ENCODE measurements at regions not wholly inside any gene's neighbourhood (a gene's known extent, or its start where the extent isn't known, plus 50 kb on each side); places are given as distances from the start of the nearest gene placed in this dataset.
A peak's percentile ranks its signal among the peaks of the same experiment; 100 is the strongest.

DNA sequence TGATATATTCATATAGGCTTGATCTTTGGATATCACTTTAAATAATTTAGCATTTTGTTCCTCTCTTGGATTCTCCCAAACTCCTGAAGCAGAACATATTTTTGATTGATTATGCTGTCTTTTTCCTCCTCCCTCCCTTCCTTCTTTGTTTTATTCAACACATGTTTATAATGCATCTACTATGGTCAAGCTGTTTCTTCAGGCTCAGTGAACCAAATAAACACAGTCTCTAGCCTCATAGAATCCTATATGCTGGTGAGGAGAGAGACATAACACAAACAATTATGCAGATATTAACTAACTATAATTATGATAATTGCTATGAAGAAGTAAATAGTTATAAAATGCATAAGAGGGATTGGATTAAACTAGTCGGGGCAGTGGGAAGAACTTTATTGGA is 1023.6 kb upstream of the RAG2 start:
- DNase-seq (ENCODE audit: low read depth), result no peak

- DNase-seq (ENCODE audit: low read depth), result no peak
Measured at GRCh38 chr11:37616291-37616690, 1018.3 kb upstream of the RAG2 start.

DNA sequence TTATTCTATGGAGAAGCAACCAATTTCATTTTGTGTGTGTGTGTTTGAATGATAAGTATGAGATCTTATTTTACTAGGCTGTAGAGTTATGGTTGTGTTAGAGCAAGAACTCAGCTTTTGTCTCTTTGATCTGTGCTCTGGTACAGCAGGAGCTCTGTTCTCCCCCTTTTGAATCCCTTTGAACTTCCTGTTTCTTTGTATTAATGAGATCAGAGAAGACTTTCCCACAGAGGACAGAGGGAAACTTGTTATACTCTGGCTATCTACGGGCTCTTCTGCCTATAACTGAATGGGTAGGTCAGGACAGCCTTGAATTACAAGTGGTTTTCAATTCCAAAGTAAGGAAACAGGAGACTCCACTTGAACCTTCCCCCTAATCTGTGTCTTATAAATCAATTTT is 1015.0 kb upstream of the RAG2 start:
- no peak for DNase-seq (ENCODE audit: low read depth)

DNA sequence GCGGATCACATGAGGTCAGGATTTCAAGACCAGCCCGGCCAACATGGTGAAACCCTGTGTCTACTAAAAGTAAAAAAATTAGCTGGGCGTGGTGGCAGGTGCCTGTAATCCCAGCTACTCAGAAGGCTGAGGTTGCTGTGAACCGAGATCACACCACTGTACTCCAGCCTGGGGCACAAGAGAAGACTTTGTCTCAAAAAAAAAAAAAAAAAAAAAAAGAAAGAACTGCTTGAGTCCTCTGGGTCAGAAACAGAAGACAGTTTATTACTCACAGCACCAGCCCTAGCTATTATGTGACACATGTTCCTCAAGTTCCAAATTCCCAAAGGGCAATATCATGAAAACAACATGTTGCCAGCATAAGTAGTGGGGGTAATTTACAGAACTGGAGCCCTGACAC is 1014.1 kb upstream of the RAG2 start:
- no peak for DNase-seq (ENCODE audit: low read depth)

DNA sequence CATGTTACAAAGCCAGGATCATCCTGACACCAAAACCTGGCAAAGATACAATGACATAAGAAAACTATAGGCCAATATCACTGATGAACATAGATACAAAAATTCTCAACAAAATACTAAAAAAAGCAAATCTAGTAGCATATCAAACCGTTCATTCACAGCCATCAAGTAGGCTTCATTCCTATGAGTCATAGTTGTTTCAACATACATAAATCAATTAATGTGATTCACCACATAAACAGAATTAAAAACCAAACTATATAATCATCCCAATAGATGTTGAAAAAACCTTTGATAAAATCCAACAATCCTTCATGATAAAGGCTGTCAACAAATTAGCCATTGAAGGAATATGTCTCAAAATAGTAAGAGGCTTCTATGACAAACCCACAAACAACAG is 1007.2 kb upstream of the RAG2 start:
- no peak for DNase-seq (ENCODE audit: low read depth)

- no peak for DNase-seq (ENCODE audit: low read depth)
Measured at GRCh38 chr11:37598381-37598780, 1000.3 kb upstream of the RAG2 start.

GRCh38 chr11:37597776-37598175 is 999.7 kb upstream of the RAG2 start:
- DNase-seq (ENCODE audit: low read depth), result no peak

GRCh38 chr11:37595845-37596244 is 997.8 kb upstream of the RAG2 start:
- DNase-seq (ENCODE audit: low read depth), result no peak

DNA sequence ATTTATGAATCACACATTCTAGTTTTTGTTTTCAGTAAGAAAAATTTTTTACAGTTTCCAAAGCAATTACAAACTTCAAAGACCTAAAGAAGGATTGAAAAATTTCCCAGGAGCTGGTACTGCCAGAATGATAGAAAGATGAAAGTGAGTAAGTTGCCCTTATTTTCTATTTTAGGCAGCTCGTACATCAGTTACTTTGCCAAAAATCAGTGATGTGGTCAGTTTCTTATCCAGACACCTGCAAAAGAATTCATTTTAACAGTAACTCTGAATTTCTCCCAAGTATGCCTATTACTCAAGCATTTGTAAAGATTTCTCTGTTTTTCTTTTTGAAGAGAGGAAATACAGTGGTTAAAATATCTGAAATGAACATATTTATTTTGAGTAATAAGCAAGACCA is 976.3 kb upstream of the RAG2 start:
- DNase-seq (ENCODE audit: low read depth), result no peak

GRCh38 chr11:37572491-37573171 is 974.6 kb upstream of the RAG2 start:
- no peak for DNase-seq (ENCODE audit: low read depth)

- no peak for DNase-seq (ENCODE audit: low read depth)
Measured at GRCh38 chr11:37571246-37571645, 973.2 kb upstream of the RAG2 start.

- no peak for DNase-seq (ENCODE audit: low read depth)
Measured at GRCh38 chr11:37560991-37561390, 963.0 kb upstream of the RAG2 start.

- no peak for DNase-seq (ENCODE audit: low read depth)
Measured at GRCh38 chr11:37560346-37560745, 962.3 kb upstream of the RAG2 start.

DNA sequence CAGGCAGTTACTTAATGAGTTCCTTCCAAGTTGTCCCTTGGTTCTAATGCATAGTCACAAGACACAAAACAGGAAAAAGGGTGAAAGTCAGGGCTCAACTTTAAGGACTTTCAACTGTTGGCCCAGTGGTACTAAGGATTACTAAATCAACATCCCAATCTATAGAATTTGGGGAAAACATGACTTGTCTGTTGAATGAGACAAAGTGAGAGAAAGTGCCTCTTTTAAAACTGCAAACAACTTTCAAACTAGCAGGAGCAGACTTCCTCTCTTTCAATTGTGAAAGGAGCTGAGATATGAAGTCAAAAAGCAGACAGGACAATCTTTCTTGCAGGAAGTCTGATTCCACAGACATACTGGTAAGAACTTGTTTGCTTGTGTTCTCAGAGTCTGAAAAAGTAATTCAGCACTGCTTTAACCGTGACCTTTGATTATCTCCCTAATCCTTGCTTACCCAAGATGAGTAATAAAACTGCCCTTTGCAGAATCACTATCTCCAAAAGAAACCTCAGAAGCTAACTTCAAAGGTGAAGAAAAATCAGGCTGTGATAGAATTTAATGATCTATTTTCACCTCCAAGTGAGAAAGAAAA is 960.7 kb upstream of the RAG2 start:
- DNase-seq (ENCODE audit: low read depth), result no peak

DNA sequence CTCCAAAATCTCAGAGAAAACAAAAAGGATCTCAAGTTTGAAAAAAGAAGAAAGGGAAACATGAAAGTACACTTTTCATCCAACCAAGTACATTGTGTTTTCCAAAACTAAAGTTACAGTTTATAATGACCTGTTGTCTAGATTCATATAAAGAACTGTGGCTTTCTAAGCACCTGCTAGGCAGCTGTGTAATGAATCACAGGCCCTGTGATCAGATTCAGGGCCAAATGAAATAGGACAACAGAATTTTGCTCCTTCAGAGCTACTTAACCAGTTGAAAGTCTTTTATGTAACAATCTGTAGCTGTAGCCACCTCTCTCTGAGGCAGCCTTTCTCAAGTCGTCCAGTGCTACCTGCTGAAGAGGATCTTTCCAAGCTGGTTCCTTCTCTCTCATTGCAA is 960.0 kb upstream of the RAG2 start:
- no peak for DNase-seq (ENCODE audit: low read depth)

DNA sequence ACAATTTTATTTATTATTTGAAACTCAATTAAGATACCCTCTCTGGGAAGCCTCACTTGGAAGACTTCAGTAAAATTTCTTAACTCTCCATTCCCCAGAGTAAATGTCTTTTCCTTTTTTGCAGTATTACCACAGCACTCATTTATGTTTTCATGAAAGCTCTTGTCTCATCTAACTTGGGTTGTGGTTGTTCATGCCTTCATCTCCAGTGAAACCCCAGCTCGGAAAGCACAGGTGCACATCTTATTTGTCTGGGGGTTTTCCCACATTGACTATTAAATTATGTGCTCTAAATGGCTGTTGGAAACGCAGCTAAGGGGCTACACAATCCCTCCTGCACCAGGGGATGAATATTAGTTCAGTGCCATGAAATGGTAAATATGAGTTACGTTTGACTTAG is 954.2 kb upstream of the RAG2 start:
- no peak for DNase-seq (ENCODE audit: low read depth)

DNA sequence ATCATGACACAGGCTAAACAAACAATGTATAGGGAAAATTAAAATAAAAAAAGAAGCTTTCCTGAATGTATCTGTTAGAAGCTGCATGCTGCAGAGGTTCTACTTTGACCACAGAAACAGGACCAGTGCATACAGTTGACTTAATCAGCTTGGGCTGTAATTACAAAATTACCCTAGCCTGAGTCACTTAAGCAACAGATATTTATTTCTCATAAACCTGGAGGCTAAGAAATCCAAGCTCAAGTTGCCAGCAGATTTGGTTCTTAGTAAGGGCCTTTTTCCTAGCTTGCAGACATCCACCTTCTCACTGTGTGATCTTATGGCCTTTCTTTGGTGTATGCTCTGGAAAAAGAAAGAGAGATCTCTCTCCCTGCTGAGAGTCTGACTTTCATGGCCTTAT is 946.5 kb upstream of the RAG2 start:
- no peak for DNase-seq (ENCODE audit: low read depth)

DNA sequence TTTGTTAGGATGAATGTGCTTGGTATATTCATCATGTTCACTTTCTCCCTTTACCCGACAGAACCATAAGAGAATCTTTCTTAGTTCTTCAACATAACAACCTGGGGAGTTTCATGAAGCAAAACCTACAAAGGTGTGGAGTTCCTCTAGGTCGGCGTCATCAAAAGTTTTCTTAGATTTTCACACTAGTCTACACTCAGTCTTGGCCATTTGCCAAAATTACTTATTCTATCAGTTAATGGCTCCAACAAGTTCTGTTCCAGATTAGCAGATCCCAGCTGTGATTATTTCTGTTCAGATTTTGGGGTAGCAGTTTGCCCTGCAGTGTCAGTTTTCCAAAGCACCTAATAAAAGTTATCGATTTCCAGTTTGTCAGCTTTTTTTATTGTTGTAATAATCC is 935.8 kb upstream of the RAG2 start:
- DNase-seq (ENCODE audit: low read depth), result no peak

DNA sequence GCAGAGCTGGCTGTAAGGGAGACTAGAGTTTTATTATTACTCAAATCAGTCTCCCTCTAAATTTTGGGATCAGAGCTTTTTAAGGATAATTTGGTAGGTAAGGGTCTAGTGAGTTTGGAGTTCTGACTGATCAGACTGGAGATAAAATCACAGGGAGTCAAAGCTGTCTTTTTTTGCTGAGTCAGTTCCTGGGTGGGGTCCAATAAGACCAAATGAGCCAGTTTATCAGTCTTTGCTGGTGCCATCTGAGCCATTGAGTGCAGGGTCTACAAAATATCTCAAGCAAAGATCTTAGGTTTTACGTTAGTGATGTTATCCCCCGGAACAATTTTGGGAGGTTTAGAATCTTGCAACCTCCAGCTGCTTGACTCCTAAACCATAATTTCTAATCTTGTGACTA is 935.1 kb upstream of the RAG2 start:
- no peak for DNase-seq (ENCODE audit: low read depth)

GRCh38 chr11:37532271-37532670 is 934.2 kb upstream of the RAG2 start:
- no peak for DNase-seq (ENCODE audit: low read depth)

DNA sequence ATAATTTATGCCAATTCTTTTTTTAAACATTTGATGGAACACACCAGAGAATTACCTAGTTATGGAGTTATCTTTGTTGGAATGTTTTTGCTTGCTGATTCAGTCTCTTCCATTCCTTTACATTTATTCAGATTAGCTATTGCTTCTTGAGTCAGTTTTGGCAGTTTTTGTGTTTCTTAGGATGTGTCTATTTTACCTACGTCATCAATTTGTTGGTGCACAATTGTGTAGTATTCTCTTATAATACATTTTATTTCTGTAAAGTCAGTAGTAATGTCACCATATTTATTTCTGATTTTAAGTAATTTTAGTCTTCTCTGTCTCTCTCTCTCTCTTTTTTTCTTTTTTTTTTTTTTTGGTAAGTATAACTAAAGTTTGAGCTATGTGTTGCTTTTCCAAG is 929.5 kb upstream of the RAG2 start:
- no peak for DNase-seq (ENCODE audit: low read depth)

- DNase-seq (ENCODE audit: low read depth), result peak; percentile 32
Measured at GRCh38 chr11:37525336-37525735, 927.3 kb upstream of the RAG2 start.

DNA sequence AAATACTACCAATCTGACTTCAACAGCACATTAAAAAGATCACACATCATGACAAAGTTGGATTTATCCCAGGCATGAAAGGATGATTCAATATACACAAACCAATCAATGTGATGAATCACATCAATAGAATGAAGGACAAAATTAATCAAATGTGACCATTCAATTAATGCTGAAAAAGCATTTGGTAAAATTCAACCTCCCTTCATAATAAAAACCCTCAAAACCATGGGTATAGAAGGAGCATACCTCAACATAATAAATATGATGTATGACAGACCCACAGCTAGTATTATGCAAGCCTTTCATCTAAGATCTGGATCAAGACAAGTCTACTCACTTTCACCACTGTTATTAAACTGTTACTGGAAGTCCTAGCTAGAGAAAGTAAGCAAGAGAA is 921.7 kb upstream of the RAG2 start:
- DNase-seq (ENCODE audit: low read depth), result no peak

- peak; percentile 24 for DNase-seq (ENCODE audit: low read depth)
Measured at GRCh38 chr11:37512156-37512780, 914.2 kb upstream of the RAG2 start.

Data from EH (cell line).